ENCODE measurements at regions not wholly inside any gene's neighbourhood (a gene's known extent, or its start where the extent isn't known, plus 50 kb on each side); places are given as distances from the start of the nearest gene placed in this dataset.
"Not testable (repeated sequence)": the region's sequence is repeated elsewhere in the genome, so short reads cannot be mapped to it uniquely, and the experiment has no call there.

- Histone ChIP-seq H3K4me1 (no peaks in the 10 kb centered on the region), H3K36me3 (no peaks in the 10 kb centered on the region), H3K9me3 (replicated peaks) (no peaks in the 10 kb centered on the region), H3K27me3 (ENCODE audit: low read depth) (peaks cover 18% of the 10 kb centered on the region), H3K27ac (replicated peaks) (no peak overlapping the region), H3K4me3 (no peak overlapping the region)
- DNase-seq: no peak
- intact Hi-C loops (cut with micrococcal nuclease): no loop called here
- TF ChIP-seq, protein P1, sequence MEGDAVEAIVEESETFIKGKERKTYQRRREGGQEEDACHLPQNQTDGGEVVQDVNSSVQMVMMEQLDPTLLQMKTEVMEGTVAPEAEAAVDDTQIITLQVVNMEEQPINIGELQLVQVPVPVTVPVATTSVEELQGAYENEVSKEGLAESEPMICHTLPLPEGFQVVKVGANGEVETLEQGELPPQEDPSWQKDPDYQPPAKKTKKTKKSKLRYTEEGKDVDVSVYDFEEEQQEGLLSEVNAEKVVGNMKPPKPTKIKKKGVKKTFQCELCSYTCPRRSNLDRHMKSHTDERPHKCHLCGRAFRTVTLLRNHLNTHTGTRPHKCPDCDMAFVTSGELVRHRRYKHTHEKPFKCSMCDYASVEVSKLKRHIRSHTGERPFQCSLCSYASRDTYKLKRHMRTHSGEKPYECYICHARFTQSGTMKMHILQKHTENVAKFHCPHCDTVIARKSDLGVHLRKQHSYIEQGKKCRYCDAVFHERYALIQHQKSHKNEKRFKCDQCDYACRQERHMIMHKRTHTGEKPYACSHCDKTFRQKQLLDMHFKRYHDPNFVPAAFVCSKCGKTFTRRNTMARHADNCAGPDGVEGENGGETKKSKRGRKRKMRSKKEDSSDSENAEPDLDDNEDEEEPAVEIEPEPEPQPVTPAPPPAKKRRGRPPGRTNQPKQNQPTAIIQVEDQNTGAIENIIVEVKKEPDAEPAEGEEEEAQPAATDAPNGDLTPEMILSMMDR (IDR thresholded peaks at IDR 0.05; ENCODE audit: borderline replicate concordance): no peak
Observed at GRCh38 chr20:57773059-57773815, 63.4 kb upstream of the PMEPA1 start.

DNA sequence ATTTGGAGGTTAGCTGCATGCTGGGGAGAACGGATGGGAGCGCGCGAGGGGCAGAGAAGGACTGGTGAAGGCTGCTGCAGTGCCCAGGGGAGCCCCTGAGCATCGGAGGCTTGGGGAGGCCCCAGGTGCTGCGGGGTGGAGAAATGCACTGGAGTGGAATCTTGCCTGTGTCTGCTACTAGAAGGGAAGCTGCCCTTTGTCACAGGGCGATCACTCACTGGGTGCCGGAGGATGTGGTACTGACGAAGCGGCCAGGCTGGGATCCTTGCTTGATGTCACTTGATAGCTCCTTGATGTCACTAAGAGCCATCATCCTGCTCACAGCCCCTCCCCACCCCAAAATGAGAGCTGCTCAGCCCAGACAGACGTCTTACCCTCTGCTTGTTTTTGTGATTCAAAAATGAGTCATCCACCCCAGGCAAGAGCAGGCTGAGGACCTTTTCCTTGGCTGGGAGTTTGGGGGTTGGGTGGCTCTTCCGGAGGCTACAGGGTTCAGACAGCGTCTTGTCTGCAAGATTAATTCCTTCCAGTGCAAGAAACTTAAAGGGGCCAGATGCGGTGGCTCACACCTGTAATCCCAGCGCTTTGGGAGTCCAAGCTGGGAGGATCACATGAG, 62.6 kb upstream of the PMEPA1 start:
- H3K9me3 ChIP-seq (replicated peaks): no peaks in the 10 kb centered on the region
- no peaks in the 10 kb centered on the region for H3K36me3 ChIP-seq
- H3K27me3 ChIP-seq (ENCODE audit: low read depth): peaks cover 18% of the 10 kb centered on the region
- no peak for DNase-seq
- intact Hi-C loops (cut with micrococcal nuclease): no loop called here
- no peak overlapping the region for H3K4me3 ChIP-seq
- H3K4me1 ChIP-seq: no peaks in the 10 kb centered on the region
- H3K27ac ChIP-seq (replicated peaks): no peak overlapping the region
- TF ChIP-seq, protein P1 (IDR thresholded peaks at IDR 0.05; ENCODE audit: borderline replicate concordance): no peak

- no peak for DNase-seq
- no peaks in the 10 kb centered on the region for H3K9me3 ChIP-seq (replicated peaks)
- TF ChIP-seq, protein P1 (IDR thresholded peaks at IDR 0.05; ENCODE audit: borderline replicate concordance): no peak
Observed at GRCh38 chr20:57770852-57771720, 61.3 kb upstream of the PMEPA1 start.

DNA sequence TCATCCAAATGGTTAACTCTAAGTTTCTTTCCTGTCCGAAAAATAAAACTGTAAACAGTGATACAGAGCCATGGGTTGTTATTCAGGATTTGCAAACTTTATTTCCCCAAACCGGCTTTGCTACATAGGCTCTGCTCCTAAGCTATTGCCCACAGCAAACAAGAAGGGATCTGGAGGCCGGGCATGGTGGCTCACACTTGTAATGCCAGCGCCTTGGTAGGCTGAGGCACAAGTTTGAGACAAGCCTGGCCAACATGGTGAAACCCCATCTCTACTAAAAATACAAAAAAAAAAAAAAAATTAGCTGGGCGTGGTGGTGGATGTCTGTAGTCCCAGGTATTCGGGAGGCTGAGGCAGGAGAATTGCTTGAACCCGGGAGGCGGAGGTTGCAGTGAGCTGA, 60.6 kb upstream of the PMEPA1 start:
- H3K27ac ChIP-seq (replicated peaks); intact Hi-C loops (cut with micrococcal nuclease); H3K36me3 ChIP-seq; DNase-seq; H3K9me3 ChIP-seq (replicated peaks); H3K4me3 ChIP-seq; H3K4me1 ChIP-seq: not testable (repeated sequence)
- H3K27me3 ChIP-seq (ENCODE audit: low read depth): peaks cover 18% of the 10 kb centered on the region

More at GRCh38 chr20:57770852-57771720, 61.3 kb upstream of the PMEPA1 start:
- no peaks in the 10 kb centered on the region for H3K36me3 ChIP-seq
- H3K4me1 ChIP-seq: no peaks in the 10 kb centered on the region
- no peak overlapping the region for H3K4me3 ChIP-seq
- H3K27me3 ChIP-seq (ENCODE audit: low read depth): peaks cover 18% of the 10 kb centered on the region
- no peak overlapping the region for H3K27ac ChIP-seq (replicated peaks)
- intact Hi-C loops (cut with micrococcal nuclease): no loop called here

- Histone ChIP-seq H3K4me3 (no peak overlapping the region), H3K9me3 (replicated peaks) (peaks cover 7% of the 10 kb centered on the region), H3K27me3 (ENCODE audit: low read depth) (peaks cover 18% of the 10 kb centered on the region), H3K36me3 (no peaks in the 10 kb centered on the region), H3K27ac (replicated peaks) (no peak overlapping the region), H3K4me1 (no peaks in the 10 kb centered on the region)
- no peak for DNase-seq
- TF ChIP-seq, protein P1 (IDR thresholded peaks at IDR 0.05; ENCODE audit: borderline replicate concordance): no peak
- intact Hi-C loops (cut with micrococcal nuclease): no loop called here
Observed at GRCh38 chr20:57769756-57770155, 59.9 kb upstream of the PMEPA1 start.

Data from left ventricle myocardium inferior (tissue), 1 donor.